ENCODE measurements at regions not wholly inside any gene's neighbourhood (a gene's known extent, or its start where the extent isn't known, plus 50 kb on each side); places are given as distances from the start of the nearest gene placed in this dataset.

DNA sequence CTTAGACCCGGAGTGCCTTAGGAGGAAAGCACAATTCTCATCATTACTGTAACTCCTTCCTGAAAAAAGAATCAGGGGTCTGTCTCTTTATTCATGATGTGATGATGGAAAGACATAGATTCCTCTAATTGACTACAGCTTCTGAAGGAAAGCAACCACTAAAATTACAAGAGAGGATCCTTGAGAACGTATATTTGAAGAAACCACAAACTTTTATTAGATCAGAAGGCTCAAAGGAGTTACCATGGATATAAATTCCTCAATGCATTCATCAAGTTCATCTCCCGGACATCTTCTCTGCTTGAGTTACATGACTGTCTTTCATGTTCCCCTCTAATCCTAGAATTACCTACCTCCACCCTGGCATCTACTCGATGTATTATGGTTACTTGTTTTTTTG lies 104.1 kb upstream of the PAPPA start:
- no peak for DNase-seq
- no peaks in the 10 kb centered on the region for H3K27me3 ChIP-seq
- 78 to 82% (median 80%) methylated on average over 4 of the region's 4 CpGs for WGBS, 3 donors
- TF ChIP-seq, protein P1, sequence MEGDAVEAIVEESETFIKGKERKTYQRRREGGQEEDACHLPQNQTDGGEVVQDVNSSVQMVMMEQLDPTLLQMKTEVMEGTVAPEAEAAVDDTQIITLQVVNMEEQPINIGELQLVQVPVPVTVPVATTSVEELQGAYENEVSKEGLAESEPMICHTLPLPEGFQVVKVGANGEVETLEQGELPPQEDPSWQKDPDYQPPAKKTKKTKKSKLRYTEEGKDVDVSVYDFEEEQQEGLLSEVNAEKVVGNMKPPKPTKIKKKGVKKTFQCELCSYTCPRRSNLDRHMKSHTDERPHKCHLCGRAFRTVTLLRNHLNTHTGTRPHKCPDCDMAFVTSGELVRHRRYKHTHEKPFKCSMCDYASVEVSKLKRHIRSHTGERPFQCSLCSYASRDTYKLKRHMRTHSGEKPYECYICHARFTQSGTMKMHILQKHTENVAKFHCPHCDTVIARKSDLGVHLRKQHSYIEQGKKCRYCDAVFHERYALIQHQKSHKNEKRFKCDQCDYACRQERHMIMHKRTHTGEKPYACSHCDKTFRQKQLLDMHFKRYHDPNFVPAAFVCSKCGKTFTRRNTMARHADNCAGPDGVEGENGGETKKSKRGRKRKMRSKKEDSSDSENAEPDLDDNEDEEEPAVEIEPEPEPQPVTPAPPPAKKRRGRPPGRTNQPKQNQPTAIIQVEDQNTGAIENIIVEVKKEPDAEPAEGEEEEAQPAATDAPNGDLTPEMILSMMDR (IDR thresholded peaks at IDR 0.05) = no peak
- TF ChIP-seq EP300 (IDR thresholded peaks at IDR 0.05) (no peak), POLR2A (IDR thresholded peaks at IDR 0.05) (no peak)
- no peak overlapping the region for H3K27ac ChIP-seq
- H3K36me3 ChIP-seq = no peaks in the 10 kb centered on the region
- intact Hi-C loops (cut with DNase I) = no loop called here
- H3K4me1 ChIP-seq (ENCODE audit: insufficient read depth) = no peaks in the 10 kb centered on the region
- H3K9me3 ChIP-seq = no peaks in the 10 kb centered on the region
- no peak overlapping the region for H3K4me3 ChIP-seq

DNA sequence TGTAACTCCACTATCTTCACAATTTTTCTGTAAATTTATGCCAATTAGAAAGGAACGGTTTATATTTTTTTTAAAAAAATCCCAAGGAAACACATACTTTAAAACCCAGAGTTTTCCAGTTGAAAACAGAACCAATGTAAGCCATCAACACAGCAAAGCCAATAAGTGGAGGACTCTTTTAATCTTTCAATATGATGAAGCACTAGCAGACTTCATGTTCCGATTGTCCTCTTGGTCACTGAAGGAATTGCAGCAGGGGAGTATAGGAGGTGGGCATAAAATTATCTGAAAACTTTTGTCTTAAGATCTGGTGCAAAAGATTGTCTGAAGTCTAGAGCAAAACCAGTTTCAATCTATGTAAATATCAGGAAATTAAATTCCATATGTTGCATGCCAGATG lies 102.1 kb upstream of the PAPPA start:
- DNase-seq = no peak
- intact Hi-C loops (cut with DNase I) = no loop called here

DNA sequence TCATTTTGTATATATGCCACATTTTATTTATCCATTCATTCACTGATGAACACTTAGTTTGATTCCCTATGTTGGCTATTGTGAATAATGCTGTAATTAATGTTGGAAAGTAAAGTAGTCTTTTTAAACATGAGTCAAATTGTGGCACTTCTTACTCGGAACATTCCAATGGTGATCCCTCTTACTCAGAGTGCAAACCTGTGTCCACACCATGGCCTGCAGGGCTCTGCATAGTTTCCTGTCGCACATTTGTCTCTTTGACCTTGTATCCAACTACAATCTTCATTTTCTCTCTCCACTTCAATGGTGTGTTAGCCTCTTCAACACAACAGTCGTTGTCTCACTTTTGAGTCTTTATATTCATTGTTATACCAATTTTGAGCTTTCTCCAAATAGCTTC lies 98.1 kb upstream of the PAPPA start:
- H3K4me3 ChIP-seq = no peak overlapping the region
- H3K36me3 ChIP-seq = no peaks in the 10 kb centered on the region
- TF ChIP-seq, protein P1 (IDR thresholded peaks at IDR 0.05) = no peak
- no peak for TF ChIP-seq EP300 (IDR thresholded peaks at IDR 0.05)
- TF ChIP-seq POLR2A (IDR thresholded peaks at IDR 0.05) = no peak
- intact Hi-C loops (cut with DNase I) = no loop called here
- no peaks in the 10 kb centered on the region for H3K27me3 ChIP-seq
- H3K4me1 ChIP-seq (ENCODE audit: insufficient read depth) = no peaks in the 10 kb centered on the region
- DNase-seq = no peak
- no peak overlapping the region for H3K27ac ChIP-seq
- 75 to 85% (median 81%) methylated on average over 3 of the region's 3 CpGs for WGBS, 3 donors
- H3K9me3 ChIP-seq = no peaks in the 10 kb centered on the region

More for the DNA sequence above, 102.1 kb upstream of the PAPPA start:
- no peaks in the 10 kb centered on the region for H3K27me3 ChIP-seq
- no peaks in the 10 kb centered on the region for H3K36me3 ChIP-seq
- TF ChIP-seq, protein P1 (IDR thresholded peaks at IDR 0.05) = no peak
- TF ChIP-seq EP300 (IDR thresholded peaks at IDR 0.05) = no peak
- no peak for TF ChIP-seq POLR2A (IDR thresholded peaks at IDR 0.05)
- WGBS, 3 donors = 71 to 76% (median 72%) methylated on average over 2 of the region's 2 CpGs
- no peak overlapping the region for H3K4me3 ChIP-seq
- H3K27ac ChIP-seq = no peak overlapping the region
- no peaks in the 10 kb centered on the region for H3K4me1 ChIP-seq (ENCODE audit: insufficient read depth)
- no peaks in the 10 kb centered on the region for H3K9me3 ChIP-seq

DNA sequence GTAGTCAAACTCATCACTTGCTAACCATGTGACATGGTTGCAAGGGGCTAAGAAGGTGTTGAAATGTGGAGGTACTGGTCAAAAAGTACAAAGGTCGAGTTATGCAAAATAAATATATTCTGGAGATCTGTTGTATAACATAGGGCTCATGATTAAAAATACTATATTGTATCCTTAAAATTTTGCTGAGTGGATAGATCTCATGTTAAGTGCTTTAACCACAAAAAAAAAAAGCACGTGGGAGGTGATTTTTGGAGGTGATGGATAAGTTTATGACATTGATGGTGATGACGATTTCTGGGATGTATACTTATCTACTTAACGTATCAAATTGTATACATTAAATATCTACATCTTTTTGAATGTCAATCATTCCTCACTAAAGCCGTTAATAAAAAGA lies 96.2 kb upstream of the PAPPA start:
- Histone ChIP-seq H3K4me1 (ENCODE audit: insufficient read depth) (no peaks in the 10 kb centered on the region), H3K9me3 (no peaks in the 10 kb centered on the region), H3K27me3 (no peaks in the 10 kb centered on the region), H3K36me3 (no peaks in the 10 kb centered on the region), H3K4me3 (no peak overlapping the region), H3K27ac (no peak overlapping the region)
- WGBS, 3 donors = 68 to 69% (median 69%) methylated on average over 5 of the region's 5 CpGs
- intact Hi-C loops (cut with DNase I) = no loop called here
- DNase-seq = no peak
- TF ChIP-seq, protein P1 (IDR thresholded peaks at IDR 0.05) = no peak
- TF ChIP-seq EP300 (IDR thresholded peaks at IDR 0.05) = no peak
- no peak for TF ChIP-seq POLR2A (IDR thresholded peaks at IDR 0.05)

DNA sequence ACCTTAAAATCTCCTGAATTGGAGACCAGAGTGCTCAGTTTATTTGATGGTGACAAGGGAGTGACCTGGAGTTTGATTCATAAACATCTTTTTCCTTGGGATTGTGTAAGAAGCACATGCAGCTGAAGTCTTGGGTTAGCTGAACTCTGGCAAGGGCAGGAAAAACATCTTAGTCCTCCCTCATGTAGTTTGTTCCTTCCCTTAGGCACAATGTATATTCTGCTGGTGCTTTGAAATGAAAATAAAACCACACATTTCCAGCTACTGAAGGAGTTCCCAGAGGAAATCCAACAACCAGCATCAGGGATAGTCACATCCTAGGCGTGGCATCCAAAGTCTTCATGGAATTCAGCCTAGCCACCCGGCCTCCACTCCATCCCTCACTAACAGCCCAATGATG lies 95.2 kb upstream of the PAPPA start:
- H3K9me3 ChIP-seq = no peaks in the 10 kb centered on the region
- TF ChIP-seq, protein P1 (IDR thresholded peaks at IDR 0.05) = no peak
- no peak for TF ChIP-seq EP300 (IDR thresholded peaks at IDR 0.05)
- TF ChIP-seq POLR2A (IDR thresholded peaks at IDR 0.05) = no peak
- no peaks in the 10 kb centered on the region for H3K36me3 ChIP-seq
- whole genome bisulfite sequencing, 3 donors = 89 to 93% (median 92%) methylated on average over 2 of the region's 2 CpGs
- no peaks in the 10 kb centered on the region for H3K4me1 ChIP-seq (ENCODE audit: insufficient read depth)
- intact Hi-C loops (cut with DNase I) = no loop called here
- no peak for DNase-seq
- H3K27ac ChIP-seq = no peak overlapping the region
- no peak overlapping the region for H3K4me3 ChIP-seq
- H3K27me3 ChIP-seq = no peaks in the 10 kb centered on the region
